SK-N-SH treated with all-trans-retinoic acid at 6 μM for 48 hours (cell line): ENCODE measurements at regions not wholly inside any gene's neighbourhood (a gene's known extent, or its start where the extent isn't known, plus 50 kb on each side); places are given as distances from the start of the nearest gene placed in this dataset.

ENCODE experiments used
- CREB5 ChIP-seq: fragments of 250-450 bp; sonication (Bioruptor Pico); IDR thresholded peaks from 2 replicates; pipeline ENCODE4 v1.5.1; 2020; ENCODE audit warnings: low read depth, mild to moderate bottlenecking, moderate library complexity
- GLIS3 ChIP-seq: fragments of 250-450 bp; sonication (Bioruptor Pico); IDR thresholded peaks from 2 replicates; pipeline ENCODE4 v1.5.0; 2020; ENCODE audit warnings: mild to moderate bottlenecking, moderate library complexity
- ISL1 ChIP-seq: fragments of 250-450 bp; sonication (Bioruptor Pico); IDR thresholded peaks from 2 replicates; pipeline ENCODE4 v2.1.2; 2022; ENCODE audit warnings: mild to moderate bottlenecking, moderate library complexity
- PATZ1 ChIP-seq: fragments of 250-450 bp; sonication (Bioruptor Pico); IDR thresholded peaks from 2 replicates; pipeline ENCODE4 v1.8.0; 2020; ENCODE audit warnings: mild to moderate bottlenecking, moderate library complexity, borderline replicate concordance
- PPARA ChIP-seq: fragments of 250-450 bp; sonication (Bioruptor Pico); IDR thresholded peaks from 2 replicates; pipeline ENCODE4 v1.5.0; 2020; ENCODE audit warnings: mild to moderate bottlenecking, borderline replicate concordance
- ZFP30 ChIP-seq: fragments of 450-650 bp; formaldehyde crosslinking; IDR thresholded peaks from 2 replicates; pipeline ENCODE4 v1.5.0; 2022; ENCODE audit warnings: mild to moderate bottlenecking, moderate library complexity
- ZNF565 ChIP-seq: fragments of 450-650 bp; formaldehyde crosslinking; conservative IDR thresholded peaks from 2 replicates; pipeline ENCODE4 v1.5.0; 2020; ENCODE audit warnings: low read depth, mild to moderate bottlenecking, moderate library complexity
- ZNF70 ChIP-seq: fragments of 450-650 bp; formaldehyde crosslinking; IDR thresholded peaks from 2 replicates; pipeline ENCODE4 v1.5.0; 2020; ENCODE audit warnings: mild to moderate bottlenecking, moderate library complexity

- TF ChIP-seq ZNF70 (no peak), CREB5 (CRISPR knock-in tag) (no peak), ISL1 (CRISPR knock-in tag) (no peak), ZFP30 (no peak), PPARA (CRISPR knock-in tag) (no peak), GLIS3 (CRISPR knock-in tag) (no peak), PATZ1 (CRISPR knock-in tag) (no peak), ZNF565 (CRISPR knock-in tag) (no peak)
Observed at GRCh38 chr13:77381059-77381458, 54.2 kb upstream of the MYCBP2 start.
